ENCODE measurements at regions not wholly inside any gene's neighbourhood (a gene's known extent, or its start where the extent isn't known, plus 50 kb on each side); places are given as distances from the start of the nearest gene placed in this dataset.

DNA sequence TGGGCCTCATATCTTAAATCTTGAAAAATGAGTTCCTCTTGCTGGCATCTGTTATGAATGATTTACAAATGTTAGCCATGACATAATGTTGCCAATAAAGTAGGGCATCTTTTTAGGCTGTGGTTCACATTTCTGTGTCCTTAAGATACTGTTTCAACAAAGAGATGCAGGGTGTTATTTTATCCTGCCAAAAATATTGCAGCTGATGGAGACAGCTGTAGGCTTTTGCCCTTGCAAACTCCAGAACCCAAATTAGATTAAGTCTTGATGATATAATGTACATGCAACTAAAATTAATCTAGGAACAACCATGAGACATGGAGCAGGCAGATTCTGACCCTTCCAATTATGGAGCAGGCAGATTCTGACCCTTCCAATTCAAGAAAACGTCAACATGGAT, 228.2 kb upstream of the GRIN3A start:
- TF ChIP-seq, protein P1, sequence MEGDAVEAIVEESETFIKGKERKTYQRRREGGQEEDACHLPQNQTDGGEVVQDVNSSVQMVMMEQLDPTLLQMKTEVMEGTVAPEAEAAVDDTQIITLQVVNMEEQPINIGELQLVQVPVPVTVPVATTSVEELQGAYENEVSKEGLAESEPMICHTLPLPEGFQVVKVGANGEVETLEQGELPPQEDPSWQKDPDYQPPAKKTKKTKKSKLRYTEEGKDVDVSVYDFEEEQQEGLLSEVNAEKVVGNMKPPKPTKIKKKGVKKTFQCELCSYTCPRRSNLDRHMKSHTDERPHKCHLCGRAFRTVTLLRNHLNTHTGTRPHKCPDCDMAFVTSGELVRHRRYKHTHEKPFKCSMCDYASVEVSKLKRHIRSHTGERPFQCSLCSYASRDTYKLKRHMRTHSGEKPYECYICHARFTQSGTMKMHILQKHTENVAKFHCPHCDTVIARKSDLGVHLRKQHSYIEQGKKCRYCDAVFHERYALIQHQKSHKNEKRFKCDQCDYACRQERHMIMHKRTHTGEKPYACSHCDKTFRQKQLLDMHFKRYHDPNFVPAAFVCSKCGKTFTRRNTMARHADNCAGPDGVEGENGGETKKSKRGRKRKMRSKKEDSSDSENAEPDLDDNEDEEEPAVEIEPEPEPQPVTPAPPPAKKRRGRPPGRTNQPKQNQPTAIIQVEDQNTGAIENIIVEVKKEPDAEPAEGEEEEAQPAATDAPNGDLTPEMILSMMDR (conservative IDR thresholded peaks at IDR 0.05; ENCODE audit: low read depth, low read length), result no peak
- no peak for TF ChIP-seq EZH2 (IDR thresholded peaks at IDR 0.05; ENCODE audit: borderline replicate concordance, low read depth, low read length, poor library complexity, severe bottlenecking)
